Astrocyte of the cerebellum (primary cell): ENCODE measurements at regions not wholly inside any gene's neighbourhood (a gene's known extent, or its start where the extent isn't known, plus 50 kb on each side); places are given as distances from the start of the nearest gene placed in this dataset.

Experiments used
- DNase-seq: peaks from one replicate; pipeline ENCODE4 v3.0.0-alpha.2; 2011; ENCODE audit warnings: low read depth
- H3K4me3 ChIP-seq: 2 replicates; pipeline ENCODE4 v1.5.1; 2011; ENCODE audit warnings: mild to moderate bottlenecking, low read depth, low read length, moderate library complexity
- CTCF ChIP-seq: IDR thresholded peaks from 2 replicates; pipeline ENCODE4 v1.5.1; 2012; ENCODE audit warnings: low read length, low read depth, moderate library complexity, mild to moderate bottlenecking; ENCODE audit errors: missing control alignments
- in situ Hi-C: cut with HindIII; loops from 2 replicates; pipeline ENCODE4 v1.10.0; 2017; ENCODE audit warnings: low sequenced_read_pairs

DNA sequence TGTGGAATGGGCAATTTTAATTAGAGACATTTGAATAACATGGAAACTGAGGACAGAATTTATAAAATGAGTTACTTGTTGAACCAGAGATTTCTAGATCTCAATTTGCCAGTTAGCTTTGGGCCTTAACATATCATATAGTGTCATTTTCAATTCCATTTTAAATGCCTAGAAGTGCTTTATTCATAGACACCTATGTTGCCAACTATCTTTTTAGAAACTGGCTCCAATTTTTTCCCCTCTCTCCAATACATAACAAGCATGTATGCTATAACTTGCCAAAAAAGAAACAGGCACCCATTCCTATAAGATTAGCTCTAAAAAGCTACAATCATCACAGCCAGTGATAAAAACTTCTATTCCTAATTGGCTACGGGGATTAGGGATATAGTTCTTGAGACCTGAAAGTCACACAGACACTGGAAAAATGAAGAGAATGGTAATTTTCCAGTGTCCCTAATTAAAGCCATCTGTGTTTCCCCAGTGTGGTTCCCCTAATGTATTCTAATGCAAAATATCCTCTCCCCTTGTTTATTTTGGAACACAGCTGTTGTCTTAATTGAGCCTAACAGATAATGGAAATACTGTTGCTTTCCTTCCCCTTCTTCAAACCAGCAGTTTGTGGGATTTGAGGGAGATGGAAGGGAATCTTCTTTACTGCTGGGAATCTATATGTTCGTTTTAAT, 205.5 kb upstream of the FSHR start:
- H3K4me3 ChIP-seq = no peak overlapping the region
- no peak for DNase-seq
- in situ Hi-C loops = no loop called here
- TF ChIP-seq CTCF = no peak

GRCh38 chr2:49355611-49356010, 201.3 kb upstream of the FSHR start:
- DNase-seq = no peak
- TF ChIP-seq CTCF = no peak
- in situ Hi-C loops = no loop called here
- no peak overlapping the region for H3K4me3 ChIP-seq

- DNase-seq = no peak
- in situ Hi-C loops = no loop called here
- no peak overlapping the region for H3K4me3 ChIP-seq
- TF ChIP-seq CTCF = no peak
Measured at GRCh38 chr2:49351560-49351959, 197.2 kb upstream of the FSHR start.

DNA sequence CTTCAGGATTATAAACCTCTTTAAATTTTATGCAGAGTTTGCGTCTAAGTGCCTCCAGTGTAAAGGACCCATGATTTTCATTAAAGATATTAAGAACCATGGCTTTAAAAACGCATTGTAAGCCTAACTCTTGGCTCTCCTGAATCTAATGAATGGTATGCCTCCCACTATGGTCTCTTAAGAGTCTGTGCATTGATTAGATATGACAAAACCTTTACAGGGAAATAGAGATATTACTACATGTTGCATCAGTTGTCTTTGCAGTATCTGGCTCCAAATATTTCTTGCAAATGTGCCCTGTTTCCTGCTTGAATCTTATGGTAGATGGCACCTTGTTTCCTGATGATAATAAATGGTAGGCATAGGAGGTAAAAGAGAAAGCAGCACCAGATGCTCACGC, 189.3 kb upstream of the FSHR start:
- TF ChIP-seq CTCF = no peak
- in situ Hi-C loops = no loop called here
- no peak overlapping the region for H3K4me3 ChIP-seq
- no peak for DNase-seq

DNA sequence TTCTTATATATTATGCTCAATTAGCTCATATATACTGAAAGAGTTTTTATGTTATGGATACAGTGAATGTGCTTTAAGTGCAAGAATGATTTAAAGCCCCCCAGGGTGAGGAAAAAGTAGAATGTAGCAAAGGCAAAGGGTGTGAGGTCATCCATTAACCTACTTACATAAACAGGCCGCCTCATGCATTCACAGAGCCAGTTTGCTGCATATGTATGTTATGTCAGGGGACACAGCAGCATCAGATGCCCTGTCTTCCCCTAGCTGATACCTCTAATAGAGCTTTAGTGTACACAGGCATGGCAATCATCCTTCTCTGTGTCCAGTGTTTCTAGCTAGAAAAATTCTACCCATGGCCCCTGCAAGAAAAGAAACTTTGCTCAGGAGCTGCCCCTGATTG, 187.8 kb upstream of the FSHR start:
- H3K4me3 ChIP-seq = no peak overlapping the region
- no peak for TF ChIP-seq CTCF
- in situ Hi-C loops = no loop called here
- no peak for DNase-seq

DNA sequence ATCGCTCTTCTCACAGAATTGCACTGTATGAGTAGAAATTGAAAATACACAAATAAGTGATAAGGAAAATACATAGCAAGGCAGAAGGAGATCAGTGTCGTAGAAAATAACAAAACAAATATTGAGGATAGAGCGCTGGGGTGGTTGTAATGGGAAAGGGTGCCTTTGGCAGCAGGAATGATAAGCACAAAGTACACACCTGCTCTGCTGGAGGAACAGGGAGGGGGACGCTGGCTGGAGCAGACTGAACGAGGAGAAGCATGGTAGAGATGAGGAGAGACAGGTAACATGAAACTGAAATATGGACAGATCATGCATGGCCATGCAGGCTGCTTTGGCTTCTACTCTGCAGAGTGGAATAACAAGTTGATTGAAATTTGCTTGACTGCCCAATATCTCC, 181.2 kb upstream of the FSHR start:
- TF ChIP-seq CTCF = no peak
- H3K4me3 ChIP-seq = no peak overlapping the region
- in situ Hi-C loops = no loop called here
- no peak for DNase-seq
